Prostate gland (tissue), 2 donors: ENCODE measurements at regions not wholly inside any gene's neighbourhood (a gene's known extent, or its start where the extent isn't known, plus 50 kb on each side); places are given as distances from the start of the nearest gene placed in this dataset.

Experiments
- CTCF ChIP-seq, 4 experiments: fragments of 200-600 bp in 2 of 4; fragments of 450-650 bp in 2 of 4; sonication (generic) in 2 of 4; IDR thresholded peaks; 1 replicate in 3 of 4; 2 replicates in 1 of 4; pipeline ENCODE4 v1.5.1; 2016 to 2019; ENCODE audit warnings: antibody characterized with exemption in 4 of 4, mild to moderate bottlenecking in 2 of 4, moderate library complexity in 2 of 4
- POLR2A ChIP-seq: fragments of 450-650 bp; IDR thresholded peaks from one replicate; pipeline ENCODE4 v1.6.1; 2016; ENCODE audit warnings: antibody characterized with exemption, mild to moderate bottlenecking
- POLR2AphosphoS5 ChIP-seq: sonication (generic); formaldehyde crosslinking; IDR thresholded peaks from one replicate; pipeline ENCODE4 v1.6.1; 2017; ENCODE audit warnings: antibody characterized with exemption

DNA sequence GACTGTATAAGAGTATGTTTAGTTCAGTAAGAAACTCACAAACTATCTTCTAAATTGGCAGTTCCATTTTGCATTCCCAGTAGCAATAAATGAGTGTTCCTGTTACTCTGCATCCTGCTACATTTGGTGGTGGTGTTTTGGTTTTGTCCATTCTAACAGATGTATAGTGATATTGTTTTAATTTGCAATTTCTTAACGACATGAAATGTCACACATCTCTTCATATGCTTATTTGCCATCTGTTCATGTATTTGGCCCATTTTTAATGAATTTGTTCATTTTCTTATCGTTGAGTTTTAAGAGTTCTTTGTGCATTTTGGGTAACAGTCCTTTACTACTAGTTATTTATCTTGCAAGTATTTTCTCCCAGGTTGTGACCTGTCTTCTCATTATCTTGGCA lies 232.2 kb downstream of the TMA16 start:
- TF ChIP-seq CTCF (IDR thresholded peaks at IDR 0.05) (no peak), POLR2AphosphoS5 (no peak), POLR2A (no peak)
